HG03139 (cell line): ENCODE measurements at regions not wholly inside any gene's neighbourhood (a gene's known extent, or its start where the extent isn't known, plus 50 kb on each side); places are given as distances from the start of the nearest gene placed in this dataset.
"Not testable (repeated sequence)": the region's sequence is repeated elsewhere in the genome, so short reads cannot be mapped to it uniquely, and the experiment has no call there.

Experiments used
- ATAC-seq: cut with Tn5 transposase; IDR thresholded peaks from one replicate; pipeline ENCODE4 v1.9.1; 2021; ENCODE audit not compliant: unreplicated experiment

DNA sequence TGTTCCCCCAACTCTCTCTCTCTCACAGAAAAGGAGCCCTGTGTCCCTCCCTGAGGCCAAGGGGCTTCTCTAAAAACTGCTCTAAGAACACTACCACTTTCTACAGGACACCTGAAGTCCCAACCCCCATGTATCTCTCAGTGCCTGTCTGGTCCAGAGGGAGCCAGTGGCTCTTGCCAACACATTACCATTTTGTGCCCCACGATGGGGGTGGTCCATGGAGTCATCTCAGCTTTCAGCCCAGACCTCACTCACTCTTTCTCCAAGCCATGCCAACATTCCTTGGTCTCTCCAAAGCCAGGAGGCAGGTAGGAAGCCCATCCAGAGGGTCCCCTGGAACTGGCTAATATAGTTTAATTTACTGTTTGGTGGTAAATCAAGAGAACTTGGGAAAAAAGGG, 962.1 kb upstream of the DEFB115 start:
- ATAC-seq, result not testable (repeated sequence)

DNA sequence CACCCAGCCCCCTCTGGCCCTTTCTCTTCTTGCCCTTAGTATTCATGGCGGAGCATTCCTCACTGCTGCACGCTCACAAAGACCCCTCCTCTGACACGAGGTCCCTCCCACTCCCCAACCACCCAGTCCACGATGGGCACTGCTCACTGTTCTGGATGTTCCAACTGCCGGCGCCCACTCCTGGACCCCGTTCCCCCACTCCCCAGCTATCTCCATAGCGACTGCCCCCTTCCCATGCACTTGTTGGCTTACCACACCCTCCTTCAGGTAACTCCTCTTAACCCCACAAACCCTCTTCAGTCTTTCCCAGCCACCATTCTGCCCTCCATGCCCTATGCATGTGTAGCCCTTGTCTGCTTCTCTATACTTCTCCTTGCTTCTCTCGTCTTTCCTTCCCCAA, 961.5 kb upstream of the DEFB115 start:
- not testable (repeated sequence) for ATAC-seq

DNA sequence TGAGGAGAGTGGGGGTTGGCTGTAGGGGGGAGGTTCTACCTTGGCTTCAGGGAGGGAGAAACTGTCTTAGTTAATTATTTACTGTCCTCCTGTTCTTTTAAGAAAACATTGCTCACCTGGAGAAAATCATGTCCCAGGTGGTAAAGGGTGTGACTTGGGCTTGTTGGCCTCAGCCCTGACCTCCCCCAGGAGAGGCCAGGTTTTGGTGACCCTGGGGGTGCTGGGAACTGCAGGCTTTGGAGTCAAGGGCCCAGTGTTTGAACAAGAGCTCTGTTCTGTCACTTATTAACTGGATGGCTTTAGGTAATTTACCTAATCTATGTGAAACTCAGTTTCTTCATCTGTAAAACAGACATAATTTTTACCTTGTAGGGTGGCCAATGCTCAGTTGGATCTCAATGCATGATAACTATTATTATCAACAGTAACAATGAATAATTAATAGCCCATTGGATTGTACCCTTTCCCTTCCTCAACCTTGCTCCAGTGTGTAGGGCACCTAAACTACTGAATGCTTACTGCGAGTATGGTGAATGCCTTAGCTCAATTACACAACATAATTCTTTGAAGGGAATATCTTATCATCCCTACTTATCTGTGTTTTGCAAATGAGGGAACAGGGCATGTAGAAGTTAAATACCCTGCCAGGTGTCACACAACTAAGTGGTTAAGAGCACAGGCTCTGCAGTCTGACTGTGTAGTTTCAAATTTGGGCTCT, 959.4 kb upstream of the DEFB115 start:
- not testable (repeated sequence) for ATAC-seq

DNA sequence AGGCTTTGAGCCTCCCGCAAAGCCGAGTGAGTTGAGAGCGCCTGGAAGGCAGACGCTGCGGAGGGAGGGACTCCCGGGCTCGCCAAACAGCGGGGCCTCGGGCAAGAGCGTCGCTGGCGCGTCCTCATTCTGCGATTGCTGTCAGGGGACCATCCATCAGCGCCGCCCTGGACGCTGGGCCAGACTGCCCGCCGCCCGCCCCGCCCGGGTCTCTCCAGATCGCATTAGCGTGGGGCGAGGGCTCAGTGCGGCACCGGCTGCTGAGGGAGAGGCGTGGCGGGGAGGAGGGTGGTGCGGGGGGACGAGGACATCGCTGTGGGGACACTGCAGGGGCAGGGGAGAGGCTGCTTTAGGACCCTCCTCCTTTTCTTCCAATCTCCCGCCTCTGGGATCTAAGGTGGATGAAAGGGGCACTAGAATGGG, 957.2 kb upstream of the DEFB115 start:
- not testable (repeated sequence) for ATAC-seq

DNA sequence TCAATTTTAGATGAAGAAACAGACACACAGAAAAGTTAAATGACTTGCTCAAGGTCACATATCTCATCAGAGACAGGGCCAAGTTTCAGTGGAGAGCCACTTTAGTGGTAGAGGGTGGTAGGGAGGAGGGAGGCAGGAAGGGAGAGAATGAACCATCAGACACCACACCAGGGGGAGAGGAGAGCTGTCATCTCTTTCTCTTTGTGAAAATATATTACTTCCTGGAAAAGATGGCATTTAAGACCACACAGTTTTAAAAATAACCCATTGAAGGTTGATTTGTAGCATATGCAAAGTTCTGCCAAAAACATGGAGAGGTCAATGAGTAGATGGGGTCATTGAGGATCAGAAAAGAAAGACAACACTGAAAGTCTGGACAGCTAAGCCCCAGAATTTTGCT, 954.7 kb upstream of the DEFB115 start:
- not testable (repeated sequence) for ATAC-seq

DNA sequence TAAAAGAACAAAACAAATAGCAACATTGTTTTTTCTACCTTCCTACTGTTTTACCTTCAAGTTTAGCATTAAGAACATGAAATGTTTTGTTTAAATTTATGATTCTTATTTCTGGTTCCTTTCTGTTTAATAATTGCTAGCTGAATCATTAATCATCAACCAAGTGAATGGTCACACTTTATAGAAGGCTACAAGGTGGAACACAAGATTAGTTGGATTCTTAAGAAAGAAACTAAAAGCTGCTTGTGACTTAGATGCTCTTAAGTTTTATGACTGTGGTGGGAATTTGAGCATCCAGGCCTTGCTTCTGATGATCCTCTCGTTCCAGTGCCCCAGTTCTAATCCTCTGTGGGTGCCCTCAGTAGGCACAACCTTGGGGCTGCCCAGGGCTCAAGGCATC, 947.5 kb upstream of the DEFB115 start:
- not testable (repeated sequence) for ATAC-seq

DNA sequence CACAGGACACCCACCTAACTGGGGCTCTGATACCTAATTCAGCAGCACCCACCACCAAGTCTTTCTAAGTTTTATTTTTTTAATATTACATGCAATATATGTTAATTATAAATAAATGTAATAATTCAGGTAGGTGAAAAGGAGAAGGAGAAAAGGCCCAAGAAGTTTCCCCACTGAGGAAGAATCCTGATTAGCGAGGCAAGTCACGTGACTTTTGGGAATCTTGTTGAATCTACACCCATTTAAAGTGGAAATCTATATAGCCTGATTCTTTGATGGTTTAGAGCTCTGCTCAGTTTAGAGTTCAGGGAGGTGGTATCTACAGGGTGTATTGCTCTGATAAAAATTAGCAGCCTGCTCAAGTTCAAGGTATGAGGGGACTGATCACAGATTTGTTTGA, 947.1 kb upstream of the DEFB115 start:
- ATAC-seq, result not testable (repeated sequence)

DNA sequence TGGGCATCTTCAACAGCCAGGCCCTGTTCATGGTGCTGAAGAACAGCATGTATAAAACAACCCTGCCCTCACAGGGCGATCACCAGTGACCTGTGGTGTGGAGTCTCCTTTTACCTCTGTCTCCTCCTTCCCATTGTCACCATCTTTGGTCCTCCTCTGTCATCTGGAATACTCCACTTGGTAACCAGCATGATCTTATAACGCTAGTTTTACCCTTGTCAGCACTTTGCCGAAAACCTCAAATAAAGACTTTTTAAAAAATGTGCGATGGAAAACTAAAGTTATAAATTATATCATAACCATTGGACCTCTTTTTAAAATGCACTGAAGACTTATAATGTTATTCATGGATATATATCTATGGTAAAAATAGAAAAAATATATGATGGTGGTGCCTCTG, 945.2 kb upstream of the DEFB115 start:
- ATAC-seq, result not testable (repeated sequence)

DNA sequence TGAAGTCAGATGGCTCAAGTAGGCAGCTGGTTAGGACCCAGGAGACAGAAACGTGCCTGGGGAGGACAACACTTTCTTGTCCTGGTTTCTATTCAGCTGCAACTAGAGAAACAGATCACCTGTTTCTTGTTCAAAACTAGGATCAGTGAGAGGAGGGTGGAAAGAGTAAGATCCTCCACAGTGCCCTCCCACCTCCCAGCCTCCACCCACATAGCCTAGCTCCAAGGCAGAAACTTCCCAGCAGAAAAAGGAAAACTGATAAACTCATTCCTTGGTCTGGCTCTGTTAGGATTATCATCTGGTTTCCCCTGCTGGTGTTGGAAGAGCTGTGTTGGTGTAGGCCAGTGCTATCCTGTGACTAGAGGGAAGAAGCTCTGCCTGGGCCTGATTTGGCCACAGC, 943.8 kb upstream of the DEFB115 start:
- ATAC-seq, result not testable (repeated sequence)

DNA sequence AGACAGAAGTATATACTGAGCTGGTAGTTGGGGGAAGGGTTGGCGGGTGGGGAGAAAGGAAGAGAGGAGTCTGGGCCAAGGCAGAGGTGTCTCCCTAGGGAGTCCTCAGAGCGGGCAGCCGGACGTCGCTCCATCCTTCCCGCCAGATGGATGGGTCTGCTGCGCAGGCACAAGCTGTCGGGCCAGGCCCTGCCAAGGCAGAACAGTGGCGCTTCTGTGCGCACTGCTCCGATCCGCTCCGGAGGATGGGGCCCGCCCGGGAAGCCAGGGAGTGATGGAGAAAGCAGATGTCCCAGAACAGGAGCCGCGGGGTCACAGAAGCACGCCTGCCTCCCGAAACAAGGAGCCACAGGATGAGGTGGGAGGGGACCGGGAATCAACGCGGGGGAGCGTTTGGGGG, 941.4 kb upstream of the DEFB115 start:
- not testable (repeated sequence) for ATAC-seq

DNA sequence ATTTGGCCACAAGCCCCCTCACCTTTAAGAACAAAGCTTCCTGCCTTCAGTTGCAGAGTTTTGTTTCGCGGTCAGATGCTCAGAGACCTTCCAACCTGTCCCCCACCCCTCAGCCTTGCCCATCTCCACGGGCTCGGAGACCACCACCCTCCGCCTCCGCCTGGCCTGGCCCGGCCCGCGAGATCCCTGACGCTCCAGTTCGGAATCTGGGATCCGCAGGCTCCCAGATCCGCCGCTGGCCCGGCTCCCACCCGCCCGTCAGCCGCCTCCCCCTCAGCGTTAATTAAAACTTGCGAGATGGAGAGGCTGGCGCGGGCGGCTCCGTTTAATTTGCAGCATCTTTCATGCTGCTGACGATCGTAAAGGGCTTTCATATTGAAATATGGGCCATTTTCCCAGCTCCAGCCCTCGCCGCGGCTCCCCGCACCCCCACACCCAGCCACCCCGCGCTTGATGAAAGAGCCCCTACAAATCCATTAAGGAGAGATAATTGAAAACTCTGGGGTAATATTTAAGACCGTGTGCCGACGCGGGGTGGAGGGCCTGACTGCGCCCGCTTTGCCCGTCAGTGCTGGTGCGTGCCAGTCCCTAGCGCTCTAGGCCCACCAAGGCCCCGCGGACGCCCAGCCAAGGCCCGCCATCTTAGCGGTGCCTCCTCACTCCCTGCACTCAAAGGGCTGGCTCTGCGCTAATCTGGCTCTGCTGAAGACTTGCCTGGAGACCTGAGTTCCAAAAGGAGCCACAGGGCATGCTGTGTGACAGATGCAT, 940.7 kb upstream of the DEFB115 start:
- ATAC-seq, result not testable (repeated sequence)

DNA sequence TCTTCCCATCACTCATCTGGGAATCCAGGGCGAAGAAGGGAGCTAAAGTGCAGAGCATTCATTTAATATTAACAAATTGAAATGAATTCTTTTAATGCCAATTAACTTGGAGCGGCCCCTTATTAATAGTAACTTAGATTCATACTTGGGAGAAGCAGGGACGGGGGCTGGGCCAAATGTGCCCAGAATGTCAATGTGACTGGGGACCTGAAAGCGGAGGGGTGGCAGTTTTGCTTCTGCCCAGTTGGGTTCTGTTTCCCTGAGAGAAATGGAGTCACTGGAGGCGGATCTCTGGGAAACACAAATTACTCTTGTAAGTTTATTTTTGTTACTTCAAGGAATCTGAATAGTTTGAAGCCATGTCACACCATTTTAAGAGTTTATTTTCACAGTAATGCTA, 923.7 kb upstream of the DEFB115 start:
- ATAC-seq, result not testable (repeated sequence)

DNA sequence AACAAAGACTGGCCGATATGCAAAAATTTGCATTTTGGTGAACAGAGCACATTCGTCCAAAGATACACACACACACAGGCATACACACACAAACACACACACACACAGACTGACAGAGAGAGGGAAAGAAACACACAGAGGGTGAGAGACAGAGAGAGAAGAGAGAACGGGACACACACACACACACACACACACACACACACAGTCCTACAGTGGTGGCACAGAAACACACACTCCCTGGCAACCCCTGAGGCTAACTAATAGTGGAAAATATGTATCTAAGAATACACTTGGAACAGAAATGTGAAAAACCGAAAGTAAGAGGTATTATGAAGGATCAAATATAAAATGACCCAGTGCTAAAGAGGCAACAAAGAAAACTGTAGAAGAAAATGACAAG, 919.9 kb upstream of the DEFB115 start:
- ATAC-seq, result not testable (repeated sequence)

DNA sequence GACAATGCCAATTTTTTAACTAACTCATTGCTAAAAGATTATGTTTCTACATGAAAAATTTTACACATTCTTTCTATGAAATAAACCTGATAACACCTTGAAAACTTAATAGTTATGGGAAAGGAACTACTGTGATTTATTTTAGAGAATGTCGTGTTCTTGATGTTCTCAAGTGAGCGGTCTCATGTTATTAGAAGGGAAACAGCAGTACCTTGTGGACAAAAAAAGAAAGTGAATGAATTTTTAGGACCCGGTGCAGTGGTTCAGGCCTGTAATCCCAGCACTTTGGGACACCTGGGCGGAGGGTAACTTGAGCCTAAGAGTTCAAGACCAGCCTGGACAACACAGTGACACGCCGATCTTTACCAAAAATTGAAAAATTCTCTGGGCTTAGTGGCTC, 908.5 kb upstream of the DEFB115 start:
- ATAC-seq, result not testable (repeated sequence)

DNA sequence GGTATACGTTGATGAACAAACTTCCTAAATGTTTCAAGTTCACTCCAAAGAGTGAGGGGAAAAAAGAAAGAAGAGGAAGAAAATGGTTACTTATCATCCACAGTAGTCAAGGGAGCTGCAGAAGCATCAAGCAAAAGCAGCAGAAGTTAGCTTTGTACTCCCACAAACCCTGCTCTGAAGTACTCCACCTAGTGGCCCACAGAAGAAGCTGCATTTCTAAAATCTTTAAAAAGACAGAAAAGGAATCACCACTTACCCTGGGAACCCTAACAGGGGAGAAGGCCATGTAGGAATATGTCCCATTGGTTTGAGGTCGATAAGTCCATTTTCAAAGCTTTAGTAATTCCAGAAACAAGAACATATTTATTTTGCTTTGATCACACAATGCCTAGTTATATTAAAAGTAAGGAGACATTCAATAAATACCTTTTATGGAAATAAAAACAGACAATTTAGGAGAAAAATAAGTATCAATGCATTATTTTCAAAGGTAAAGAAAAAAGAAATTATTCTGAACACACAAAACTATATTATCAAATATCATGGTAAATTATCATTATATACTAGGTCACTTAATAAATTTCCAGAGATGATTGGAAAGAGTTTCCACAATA, 900.5 kb upstream of the DEFB115 start:
- ATAC-seq, result not testable (repeated sequence)

DNA sequence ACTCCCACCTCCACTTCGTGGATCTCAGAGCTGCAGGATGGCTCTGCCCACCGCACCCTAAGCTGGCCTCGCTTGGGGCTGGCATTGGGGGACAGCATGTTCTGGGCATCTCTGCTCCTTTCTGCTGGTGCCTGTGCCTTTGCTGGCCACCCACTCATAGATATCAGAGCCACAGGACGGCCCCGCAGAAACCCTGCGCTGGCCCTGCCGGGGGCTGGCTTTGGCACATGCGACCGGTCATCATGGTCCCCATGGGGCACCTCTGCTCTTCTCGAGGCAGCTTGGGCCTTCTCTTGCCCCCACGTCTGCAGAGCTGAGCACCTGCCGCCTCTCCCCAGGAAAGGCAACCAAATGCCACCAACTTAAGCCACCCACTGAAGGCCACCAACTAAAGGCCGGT, 895.7 kb upstream of the DEFB115 start:
- ATAC-seq, result not testable (repeated sequence)

DNA sequence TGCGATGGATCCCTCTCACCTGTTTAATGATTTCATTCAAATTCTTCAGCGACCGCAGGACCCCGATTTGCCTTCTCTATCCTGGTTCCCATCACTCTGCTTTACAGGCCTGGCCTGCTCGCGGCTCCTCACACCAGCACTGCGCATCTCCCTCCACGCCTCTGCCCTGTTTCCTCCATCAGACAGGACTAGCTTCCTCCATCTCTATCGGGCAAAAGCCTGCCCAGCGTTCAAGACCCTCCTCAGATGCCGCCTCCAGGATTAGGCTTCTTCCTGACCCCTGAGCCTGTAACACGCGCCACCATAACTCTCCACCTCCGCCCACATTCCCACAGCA, 881.1 kb upstream of the DEFB115 start:
- ATAC-seq, result not testable (repeated sequence)

DNA sequence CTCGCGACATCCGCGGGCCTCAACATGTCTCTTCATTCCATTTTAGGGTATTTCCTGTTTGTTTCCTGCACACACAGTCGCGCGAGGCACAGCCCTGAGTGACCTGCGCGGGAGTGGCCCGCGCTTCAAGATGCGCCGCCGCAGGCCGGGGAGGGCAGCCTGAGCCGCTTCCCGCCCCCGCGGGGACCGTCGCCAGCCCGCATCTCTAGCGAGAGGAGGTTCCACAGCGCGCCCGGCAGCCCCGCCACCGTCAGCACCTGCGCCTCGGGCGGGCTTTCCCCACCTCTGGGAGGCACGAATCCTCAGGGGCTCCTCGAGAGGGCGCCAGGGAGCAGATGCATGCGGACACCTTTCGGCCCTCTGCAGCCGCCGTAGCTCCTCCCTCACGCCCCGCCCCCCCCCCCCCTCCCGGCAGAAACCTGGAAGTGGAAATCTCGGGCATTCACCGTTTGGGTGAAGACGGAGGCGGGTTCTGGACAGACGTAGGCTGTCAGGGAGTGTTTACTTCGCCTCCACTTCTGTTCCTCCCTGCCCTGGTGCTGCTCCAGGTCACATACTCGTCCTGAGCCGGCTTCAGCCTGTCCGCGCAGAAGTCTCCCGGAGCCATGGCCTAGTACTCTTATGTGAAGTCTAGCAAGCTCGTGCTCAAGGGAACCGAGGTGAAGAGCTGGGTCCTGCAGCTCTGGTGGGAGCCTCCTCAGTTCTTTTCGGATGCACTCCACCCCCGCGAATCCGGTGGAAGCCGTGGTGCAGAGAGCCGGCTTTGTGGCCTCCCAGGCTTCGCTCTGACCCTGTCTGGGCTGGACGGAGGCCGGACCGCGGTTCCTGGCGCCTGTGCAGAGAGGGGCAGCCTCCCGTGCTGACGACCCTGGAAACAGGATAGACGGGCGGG, 880.5 kb upstream of the DEFB115 start:
- ATAC-seq, result peak; percentile 94

DNA sequence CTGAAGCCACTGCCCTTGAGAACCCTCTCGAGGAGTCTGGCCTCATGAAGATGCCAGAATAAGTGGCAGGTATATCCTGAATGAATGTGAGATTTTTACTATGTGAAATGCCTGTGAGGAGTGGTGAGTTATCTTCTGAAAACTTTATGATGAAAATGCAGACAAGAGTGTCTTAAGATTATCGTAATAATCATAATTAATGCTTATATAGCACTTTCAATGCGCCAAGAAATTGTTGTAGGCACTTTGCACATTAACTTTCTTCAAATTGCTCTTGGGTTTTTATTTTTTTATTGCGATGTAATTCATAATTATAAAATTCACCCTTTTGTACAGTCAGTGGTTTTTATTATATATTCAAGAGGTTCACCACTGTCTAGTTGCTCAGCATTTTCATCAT, 879.1 kb upstream of the DEFB115 start:
- ATAC-seq, result not testable (repeated sequence)

DNA sequence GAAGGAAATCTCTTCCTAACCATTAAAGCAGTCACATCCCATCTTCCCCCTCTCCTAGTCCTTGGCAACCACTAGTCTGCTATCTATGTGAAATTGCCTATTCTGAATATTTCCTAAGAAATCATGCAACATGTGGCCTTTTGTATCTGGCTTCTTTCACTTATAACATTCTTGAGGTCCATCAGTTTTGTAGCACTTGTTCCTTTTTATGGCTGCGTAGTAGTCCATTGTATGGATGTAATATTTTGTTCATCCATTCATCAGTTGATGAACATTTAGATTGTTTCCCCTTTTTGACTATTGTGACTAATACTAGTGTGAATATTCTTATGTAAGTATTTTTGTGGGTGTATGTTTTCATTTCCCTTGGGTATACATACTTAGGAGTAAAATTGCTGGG, 878.7 kb upstream of the DEFB115 start:
- not testable (repeated sequence) for ATAC-seq

DNA sequence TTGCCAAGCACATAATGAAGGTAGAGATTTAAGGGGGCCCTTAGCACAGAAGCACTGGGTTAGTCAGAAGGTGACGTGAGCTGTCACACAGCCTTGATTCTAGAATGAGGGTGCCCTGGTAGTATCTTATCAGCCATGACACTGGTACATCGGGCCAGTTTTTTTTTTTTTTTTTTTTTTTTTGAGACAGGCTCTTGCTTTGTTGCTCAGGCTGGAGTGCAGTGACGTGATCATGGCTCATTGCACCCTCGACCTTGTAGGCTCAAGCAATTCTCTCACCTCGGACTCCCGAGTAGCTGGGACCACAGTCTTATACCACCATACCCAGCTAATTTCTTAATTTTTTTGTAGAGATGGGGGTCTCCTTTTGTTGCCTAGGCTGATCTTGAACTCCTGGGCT, 872.6 kb upstream of the DEFB115 start:
- ATAC-seq, result not testable (repeated sequence)
